ENCODE measurements at regions not wholly inside any gene's neighbourhood (a gene's known extent, or its start where the extent isn't known, plus 50 kb on each side); places are given as distances from the start of the nearest gene placed in this dataset.

- FAIRE-seq (no peak), DNase-seq (no peak), ATAC-seq (no peak)
- peaks cover 0 to 4% (median 0%) of the 10 kb centered on the region in 3 donors for H3K4me1 ChIP-seq
- WGBS, 2 donors, result 34 to 46% methylated on average over 2 of the region's 2 CpGs
- no peaks in the 10 kb centered on the region for H3K27me3 ChIP-seq
- no peaks in the 10 kb centered on the region for H3K9me3 ChIP-seq
- intact Hi-C loops (cut with DNase I), result no loop called here
- H3K36me3 ChIP-seq, result no peaks in the 10 kb centered on the region
- no peak overlapping the region for H3K4me3 ChIP-seq
- TF ChIP-seq CTCF (IDR thresholded peaks at IDR 0.05), result no peak
- H3K27ac ChIP-seq, result no peak overlapping the region
Observed at GRCh38 chr13:64471916-64472315, 2758.2 kb downstream of the PCDH9 start.

GRCh38 chr13:64470751-64471150 lies 2759.4 kb downstream of the PCDH9 start:
- no peak for TF ChIP-seq CTCF (IDR thresholded peaks at IDR 0.05)
- Histone ChIP-seq H3K27me3 (no peaks in the 10 kb centered on the region), H3K4me1 (peaks cover 0 to 4% (median 0%) of the 10 kb centered on the region in 3 donors), H3K4me3 (no peak overlapping the region), H3K27ac (no peak overlapping the region), H3K36me3 (no peaks in the 10 kb centered on the region), H3K9me3 (no peaks in the 10 kb centered on the region)
- DNase-seq (no peak), FAIRE-seq (no peak), ATAC-seq (no peak)
- 29 to 31% methylated on average over 1 of the region's 1 CpG for WGBS, 2 donors
- intact Hi-C loops (cut with DNase I), result no loop called here

GRCh38 chr13:64459778-64460177 lies 2770.4 kb downstream of the PCDH9 start:
- WGBS, 2 donors, result 88 to 90% methylated on average over 3 of the region's 3 CpGs
- no peak for ATAC-seq
- TF ChIP-seq CTCF (IDR thresholded peaks at IDR 0.05), result no peak
- Histone ChIP-seq H3K4me3 (no peak overlapping the region), H3K9me3 (no peaks in the 10 kb centered on the region), H3K27me3 (no peaks in the 10 kb centered on the region), H3K27ac (no peak overlapping the region), H3K4me1 (no peaks in the 10 kb centered on the region), H3K36me3 (no peaks in the 10 kb centered on the region)
- DNase-seq, result no peak
- FAIRE-seq, result no peak
- intact Hi-C loops (cut with DNase I), result no loop called here

- H3K27ac ChIP-seq, result no peak overlapping the region
- ATAC-seq, result no peak
- no peaks in the 10 kb centered on the region for H3K9me3 ChIP-seq
- no peaks in the 10 kb centered on the region for H3K36me3 ChIP-seq
- H3K27me3 ChIP-seq, result no peaks in the 10 kb centered on the region
- no peak for DNase-seq
- H3K4me1 ChIP-seq, result no peaks in the 10 kb centered on the region
- no peak for TF ChIP-seq CTCF (IDR thresholded peaks at IDR 0.05)
- FAIRE-seq, result no peak
- intact Hi-C loops (cut with DNase I), result no loop called here
- H3K4me3 ChIP-seq, result no peak overlapping the region
Observed at GRCh38 chr13:64457976-64458375, 2772.2 kb downstream of the PCDH9 start.

GRCh38 chr13:64455124-64455523 lies 2775.0 kb downstream of the PCDH9 start:
- Histone ChIP-seq H3K4me1 (no peaks in the 10 kb centered on the region), H3K27ac (no peak overlapping the region), H3K4me3 (no peak overlapping the region), H3K27me3 (no peaks in the 10 kb centered on the region), H3K36me3 (no peaks in the 10 kb centered on the region), H3K9me3 (no peaks in the 10 kb centered on the region)
- DNase-seq, result no peak
- ATAC-seq, result no peak
- intact Hi-C loops (cut with DNase I), result no loop called here
- no peak for TF ChIP-seq CTCF (IDR thresholded peaks at IDR 0.05)
- WGBS, 2 donors, result 66 to 72% methylated on average over 2 of the region's 2 CpGs
- no peak for FAIRE-seq

All from pancreas (tissue), 10 donors.